ENCODE measurements at regions not wholly inside any gene's neighbourhood (a gene's known extent, or its start where the extent isn't known, plus 50 kb on each side); places are given as distances from the start of the nearest gene placed in this dataset.

- H3K36me3 ChIP-seq = no peaks in the 10 kb centered on the region
- in situ Hi-C loops (cut with MboI; ENCODE audit: low sequenced_read_pairs in 4 of 4) = no loop called here
- DNase-seq = no peak
- H3K4me3 ChIP-seq = no peak overlapping the region
- no peak for ATAC-seq
- H3K9me3 ChIP-seq = no peaks in the 10 kb centered on the region
- intact Hi-C loops (cut with DNase I; ENCODE audit: low total_unique reads) = no loop called here
- H3K27me3 ChIP-seq = no peaks in the 10 kb centered on the region
- peaks cover 0 to 5% of the 10 kb centered on the region in 2 donors for H3K4me1 ChIP-seq
- no peak overlapping the region for H3K27ac ChIP-seq
- TF ChIP-seq, protein P1, sequence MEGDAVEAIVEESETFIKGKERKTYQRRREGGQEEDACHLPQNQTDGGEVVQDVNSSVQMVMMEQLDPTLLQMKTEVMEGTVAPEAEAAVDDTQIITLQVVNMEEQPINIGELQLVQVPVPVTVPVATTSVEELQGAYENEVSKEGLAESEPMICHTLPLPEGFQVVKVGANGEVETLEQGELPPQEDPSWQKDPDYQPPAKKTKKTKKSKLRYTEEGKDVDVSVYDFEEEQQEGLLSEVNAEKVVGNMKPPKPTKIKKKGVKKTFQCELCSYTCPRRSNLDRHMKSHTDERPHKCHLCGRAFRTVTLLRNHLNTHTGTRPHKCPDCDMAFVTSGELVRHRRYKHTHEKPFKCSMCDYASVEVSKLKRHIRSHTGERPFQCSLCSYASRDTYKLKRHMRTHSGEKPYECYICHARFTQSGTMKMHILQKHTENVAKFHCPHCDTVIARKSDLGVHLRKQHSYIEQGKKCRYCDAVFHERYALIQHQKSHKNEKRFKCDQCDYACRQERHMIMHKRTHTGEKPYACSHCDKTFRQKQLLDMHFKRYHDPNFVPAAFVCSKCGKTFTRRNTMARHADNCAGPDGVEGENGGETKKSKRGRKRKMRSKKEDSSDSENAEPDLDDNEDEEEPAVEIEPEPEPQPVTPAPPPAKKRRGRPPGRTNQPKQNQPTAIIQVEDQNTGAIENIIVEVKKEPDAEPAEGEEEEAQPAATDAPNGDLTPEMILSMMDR (IDR thresholded peaks at IDR 0.05 in 4 of 5, conservative IDR thresholded peaks at IDR 0.05 in 1 of 5) = no peak
- TF ChIP-seq POLR2A (IDR thresholded peaks at IDR 0.05) = no peak
Measured at GRCh38 chr1:58405660-58406059, 140.9 kb downstream of the OMA1 start.

- H3K9me3 ChIP-seq = no peaks in the 10 kb centered on the region
- intact Hi-C loops (cut with DNase I; ENCODE audit: low total_unique reads) (no loop called here), in situ Hi-C loops (cut with MboI; ENCODE audit: low sequenced_read_pairs in 4 of 4) (no loop called here)
- DNase-seq (no peak), ATAC-seq (no peak)
- no peaks in the 10 kb centered on the region for H3K27me3 ChIP-seq
- TF ChIP-seq, protein P1 (IDR thresholded peaks at IDR 0.05 in 4 of 5, conservative IDR thresholded peaks at IDR 0.05 in 1 of 5) = no peak
- no peak for TF ChIP-seq POLR2A (IDR thresholded peaks at IDR 0.05)
- no peaks in the 10 kb centered on the region for H3K36me3 ChIP-seq
- H3K4me3 ChIP-seq = no peak overlapping the region
- H3K4me1 ChIP-seq = peaks cover 0 to 5% of the 10 kb centered on the region in 2 donors
- no peak overlapping the region for H3K27ac ChIP-seq
Measured at GRCh38 chr1:58403894-58404293, 142.6 kb downstream of the OMA1 start.

DNA sequence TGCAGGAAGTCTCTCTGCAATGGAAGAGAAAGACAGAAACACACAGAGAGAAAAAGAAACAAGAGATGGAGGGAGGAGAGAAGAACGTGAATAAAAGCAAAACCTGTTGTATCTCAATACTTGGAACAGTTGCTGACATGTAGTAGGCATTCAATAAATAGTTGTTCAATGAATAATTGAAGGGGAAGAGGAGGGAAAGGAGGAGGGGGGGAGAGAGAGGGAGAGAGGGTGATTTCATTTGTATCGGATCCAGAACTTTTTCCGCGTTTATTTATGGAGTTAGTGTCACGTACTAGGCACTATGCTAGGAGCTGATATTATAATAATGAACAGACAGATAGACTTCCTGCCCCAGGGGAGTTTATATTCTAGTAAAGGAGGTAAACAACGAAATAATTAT is 144.1 kb downstream of the OMA1 start:
- no peaks in the 10 kb centered on the region for H3K27me3 ChIP-seq
- in situ Hi-C loops (cut with MboI; ENCODE audit: low sequenced_read_pairs in 4 of 4) = no loop called here
- ATAC-seq (no peak), DNase-seq (no peak)
- intact Hi-C loops (cut with DNase I; ENCODE audit: low total_unique reads) = no loop called here
- no peaks in the 10 kb centered on the region for H3K9me3 ChIP-seq
- no peak overlapping the region for H3K27ac ChIP-seq
- no peak overlapping the region for H3K4me3 ChIP-seq
- H3K4me1 ChIP-seq = peaks cover 0 to 5% of the 10 kb centered on the region in 2 donors
- TF ChIP-seq POLR2A (IDR thresholded peaks at IDR 0.05) = no peak
- TF ChIP-seq, protein P1 (IDR thresholded peaks at IDR 0.05 in 4 of 5, conservative IDR thresholded peaks at IDR 0.05 in 1 of 5) = no peak
- H3K36me3 ChIP-seq = no peaks in the 10 kb centered on the region

GRCh38 chr1:58401991-58402390 is 144.5 kb downstream of the OMA1 start:
- no peak for ATAC-seq

More at GRCh38 chr1:58401991-58402390, 144.5 kb downstream of the OMA1 start:
- intact Hi-C loops (cut with DNase I; ENCODE audit: low total_unique reads) (no loop called here), in situ Hi-C loops (cut with MboI; ENCODE audit: low sequenced_read_pairs in 4 of 4) (no loop called here)
- Histone ChIP-seq H3K36me3 (no peaks in the 10 kb centered on the region), H3K4me3 (no peak overlapping the region), H3K27me3 (no peaks in the 10 kb centered on the region), H3K27ac (no peak overlapping the region), H3K9me3 (no peaks in the 10 kb centered on the region), H3K4me1 (peaks cover 0 to 5% of the 10 kb centered on the region in 2 donors)
- no peak for DNase-seq
- TF ChIP-seq POLR2A (IDR thresholded peaks at IDR 0.05) = no peak
- TF ChIP-seq, protein P1 (IDR thresholded peaks at IDR 0.05 in 4 of 5, conservative IDR thresholded peaks at IDR 0.05 in 1 of 5) = no peak
